PC-3 (cell line): ENCODE measurements at regions not wholly inside any gene's neighbourhood (a gene's known extent, or its start where the extent isn't known, plus 50 kb on each side); places are given as distances from the start of the nearest gene placed in this dataset.

ENCODE experiments used
- ATAC-seq: fragments of 200-7000 bp; cut with Tn5 transposase; 2 replicates; pipeline ENCODE4 v1.9.1; 2020; ENCODE audit warnings: mild to moderate bottlenecking, moderate library complexity
- BruUV-seq: library from RNA; stranded (reverse); fragments of 400-500 nt; replicated peaks from 2 replicates; lab custom pipeline; 2021; lab: Mats Ljungman, UMichigan
- CTCF ChIA-PET: fragments of 300-600 bp; sonication (Branson Sonifier 250); formaldehyde crosslinking; loops from one replicate; lab custom pipeline; 2022; ENCODE audit warnings: antibody characterized with exemption; lab: Charles Lee
- POLR2A ChIA-PET: fragments of 300-600 bp; sonication (Branson Sonifier 250); formaldehyde crosslinking; loops from one replicate; lab custom pipeline; 2022; ENCODE audit warnings: antibody characterized with exemption; ENCODE audit not compliant: unreplicated experiment; lab: Charles Lee
- DNase-seq: peaks from one replicate; pipeline ENCODE4 v3.0.0-alpha.2; 2015
- H2AFZ ChIP-seq: fragments of 300-600 bp; sonication (generic); 2 replicates; pipeline ENCODE4 v1.6.0; 2016; ENCODE audit warnings: antibody characterized with exemption, low read length
- H3F3A ChIP-seq: fragments of 300-600 bp; sonication (generic); one replicate; pipeline ENCODE4 v1.6.0; 2017; ENCODE audit warnings: antibody characterized with exemption, low read length, control low read depth, mild to moderate bottlenecking; ENCODE audit not compliant: unreplicated experiment
- H3K27ac ChIP-seq: fragments of 300-600 bp; sonication (generic); 2 replicates; pipeline ENCODE4 v1.5.1; 2016; ENCODE audit warnings: mild to moderate bottlenecking, low read length
- H3K27me3 ChIP-seq: fragments of 300-600 bp; sonication (generic); 2 replicates; pipeline ENCODE4 v1.6.1; 2016; ENCODE audit warnings: low read length, mixed read lengths
- H3K36me3 ChIP-seq: fragments of 300-600 bp; sonication (generic); 2 replicates; pipeline ENCODE4 v1.6.1; 2016; ENCODE audit warnings: low read depth, mixed run types, low read length, mixed read lengths
- H3K4me1 ChIP-seq: fragments of 300-600 bp; sonication (generic); 2 replicates; pipeline ENCODE4 v1.5.1; 2016; ENCODE audit warnings: low read length; ENCODE audit not compliant: insufficient read depth
- H3K4me2 ChIP-seq: fragments of 300-600 bp; sonication (generic); 2 replicates; pipeline ENCODE4 v1.6.0; 2016; ENCODE audit warnings: low read length
- H3K4me3 ChIP-seq: fragments of 300-600 bp; sonication (generic); 2 replicates; pipeline ENCODE4 v1.5.1; 2016; ENCODE audit warnings: mild to moderate bottlenecking, low read length, mixed read lengths
- H3K79me2 ChIP-seq: fragments of 300-600 bp; sonication (generic); 2 replicates; pipeline ENCODE4 v1.6.1; 2017; ENCODE audit warnings: low read length, mixed read lengths
- H3K9ac ChIP-seq: fragments of 300-600 bp; sonication (generic); 2 replicates; pipeline ENCODE4 v1.6.0; 2016; ENCODE audit warnings: mild to moderate bottlenecking, low read length
- H3K9me2 ChIP-seq: fragments of 300-600 bp; sonication (generic); replicated peaks from 2 replicates; pipeline ENCODE4 v1.6.1; 2016; ENCODE audit warnings: mixed run types, low read length, mixed read lengths
- H3K9me3 ChIP-seq: fragments of 300-600 bp; sonication (generic); 2 replicates; pipeline ENCODE4 v1.6.1; 2016; ENCODE audit warnings: low read length, mixed read lengths
- H4K20me1 ChIP-seq: fragments of 300-600 bp; sonication (generic); 2 replicates; pipeline ENCODE4 v1.6.1; 2016; ENCODE audit warnings: low read length, mixed read lengths
- CTCF ChIP-seq: fragments of 300-600 bp; sonication (generic); conservative IDR thresholded peaks from 2 replicates; pipeline ENCODE4 v1.5.1; 2017; ENCODE audit warnings: antibody characterized with exemption, low read depth, mild to moderate bottlenecking, low read length
- EZH2 ChIP-seq: fragments of 300-600 bp; sonication (generic); IDR thresholded peaks from one replicate; pipeline ENCODE4 v1.6.1; 2017; ENCODE audit warnings: antibody characterized with exemption, mild to moderate bottlenecking, low read length; ENCODE audit not compliant: unreplicated experiment
- EZH2phosphoT487 ChIP-seq: fragments of 300-600 bp; sonication (generic); IDR thresholded peaks from 2 replicates; pipeline ENCODE4 v1.6.1; 2018; ENCODE audit warnings: mild to moderate bottlenecking, antibody characterized with exemption, low read length, borderline replicate concordance
- intact Hi-C: fragments of 100-400 bp; cut with micrococcal nuclease; formaldehyde crosslinking; loops from 2 replicates; pipeline ENCODE4 v1.9.0; 2023

- no peaks in the 10 kb centered on the region for H3K27me3 ChIP-seq
- no peak overlapping the region for H3K27ac ChIP-seq
- no peak overlapping the region for H3K4me3 ChIP-seq
- H3K9ac ChIP-seq: no peak overlapping the region
- TF ChIP-seq CTCF: no peak
- TF ChIP-seq EZH2phosphoT487: no peak
- no peak for TF ChIP-seq EZH2
- BruUV-seq: no TSS peak
- no peaks in the 10 kb centered on the region for H3K9me2 ChIP-seq
- no peaks in the 10 kb centered on the region for H3F3A ChIP-seq
- no peak for ATAC-seq
- H4K20me1 ChIP-seq: no peaks in the 10 kb centered on the region
- no peak overlapping the region for H2AFZ ChIP-seq
- ChIA-PET CTCF (no interaction called here), POLR2A (no interaction called here)
- H3K79me2 ChIP-seq: no peaks in the 10 kb centered on the region
- no peak overlapping the region for H3K4me2 ChIP-seq
- intact Hi-C loops: no loop called here
- no peak for DNase-seq
- H3K4me1 ChIP-seq: no peaks in the 10 kb centered on the region
- H3K9me3 ChIP-seq: no peaks in the 10 kb centered on the region; the same call in 1 of the 2 replicates
- H3K36me3 ChIP-seq: no peaks in the 10 kb centered on the region
Measured at GRCh38 chr2:78592491-78592890, 433.0 kb upstream of the REG3G start.

- TF ChIP-seq EZH2phosphoT487 (no peak), CTCF (no peak), EZH2 (no peak)
Measured at GRCh38 chr2:78601113-78601512, 424.4 kb upstream of the REG3G start.

GRCh38 chr2:78602862-78603261 is 422.6 kb upstream of the REG3G start:
- TF ChIP-seq EZH2 (no peak), EZH2phosphoT487 (no peak), CTCF (no peak)
- POLR2A ChIA-PET: no interaction called here
- Histone ChIP-seq H3K36me3 (no peaks in the 10 kb centered on the region), H3F3A (no peaks in the 10 kb centered on the region), H3K27me3 (no peaks in the 10 kb centered on the region), H3K9ac (no peak overlapping the region), H3K9me2 (no peaks in the 10 kb centered on the region), H3K4me3 (no peak overlapping the region), H3K4me2 (no peak overlapping the region), H3K79me2 (no peaks in the 10 kb centered on the region), H3K4me1 (no peaks in the 10 kb centered on the region), H2AFZ (no peak overlapping the region), H4K20me1 (no peaks in the 10 kb centered on the region), H3K9me3 (no peaks in the 10 kb centered on the region), H3K27ac (no peak overlapping the region)
- BruUV-seq: no TSS peak
- DNase-seq (no peak), ATAC-seq (no peak)
- CTCF ChIA-PET: no interaction called here
- intact Hi-C loops: no loop called here

More at GRCh38 chr2:78601113-78601512, 424.4 kb upstream of the REG3G start:
- intact Hi-C loops: no loop called here
- DNase-seq (no peak), ATAC-seq (no peak)
- no peaks in the 10 kb centered on the region for H4K20me1 ChIP-seq
- H3K79me2 ChIP-seq: no peaks in the 10 kb centered on the region
- no peaks in the 10 kb centered on the region for H3F3A ChIP-seq
- BruUV-seq: no TSS peak
- H3K9me2 ChIP-seq: no peaks in the 10 kb centered on the region
- H3K4me2 ChIP-seq: no peak overlapping the region
- no peaks in the 10 kb centered on the region for H3K27me3 ChIP-seq
- H3K27ac ChIP-seq: no peak overlapping the region
- H3K9ac ChIP-seq: no peak overlapping the region
- no peaks in the 10 kb centered on the region for H3K4me1 ChIP-seq
- H3K9me3 ChIP-seq: no peaks in the 10 kb centered on the region
- no peak overlapping the region for H3K4me3 ChIP-seq
- no peaks in the 10 kb centered on the region for H3K36me3 ChIP-seq
- ChIA-PET CTCF (no interaction called here), POLR2A (no interaction called here)
- H2AFZ ChIP-seq: no peak overlapping the region
